Testis (tissue), 2 donors: ENCODE measurements at regions not wholly inside any gene's neighbourhood (a gene's known extent, or its start where the extent isn't known, plus 50 kb on each side); places are given as distances from the start of the nearest gene placed in this dataset.

Source experiments
- DNase-seq: peaks from one replicate; pipeline ENCODE4 v3.0.0-alpha.2; 2019
- H3K27ac ChIP-seq, 2 donors: fragments of 200-600 bp; sonication (generic); one replicate each; pipeline ENCODE4 v1.5.1; 2019
- H3K27me3 ChIP-seq: fragments of 200-600 bp; sonication (generic); one replicate; pipeline ENCODE4 v1.5.1; 2019
- H3K36me3 ChIP-seq: fragments of 200-600 bp; sonication (generic); one replicate; pipeline ENCODE4 v1.5.1; 2017; ENCODE audit warnings: low read depth; ENCODE audit errors: missing control alignments
- H3K4me1 ChIP-seq: fragments of 200-600 bp; sonication (generic); one replicate; pipeline ENCODE4 v1.5.1; 2019
- H3K4me3 ChIP-seq, 2 donors: fragments of 200-600 bp; sonication (generic); one replicate each; pipeline ENCODE4 v1.5.1; 2017 to 2019
- H3K9me3 ChIP-seq: fragments of 200-600 bp; sonication (generic); one replicate; pipeline ENCODE4 v1.5.1; 2017
- CTCF ChIP-seq, 3 experiments: fragments of 450-650 bp in 2 of 3; fragments of 200-600 bp in 1 of 3; sonication (generic) in 1 of 3; IDR thresholded peaks; one replicate each; pipeline ENCODE4 v1.5.1; 2016 to 2019; ENCODE audit warnings: antibody characterized with exemption in 3 of 3, mild to moderate bottlenecking in 2 of 3, moderate library complexity in 1 of 3
- POLR2A ChIP-seq: fragments of 450-650 bp; IDR thresholded peaks from one replicate; pipeline ENCODE4 v1.6.1; 2017; ENCODE audit warnings: antibody characterized with exemption, mild to moderate bottlenecking, moderate library complexity
- WGBS, 2 donors: methylation state at CpG; one replicate each; pipeline ENCODE4 v1.1.5; 2018; 5-methylcytosine and 5-hydroxymethylcytosine counted together
- intact Hi-C: fragments of 100-400 bp; cut with DNase I; formaldehyde crosslinking; loops from one replicate; pipeline ENCODE4 v1.15.1; 2023; ENCODE audit warnings: low total_unique reads

GRCh38 chr4:14329228-14329627 lies 673.1 kb upstream of the CPEB2 start:
- intact Hi-C loops, result no loop called here
- no peaks in the 10 kb centered on the region for H3K27me3 ChIP-seq
- 40 to 52% methylated on average over 1 of the region's 1 CpG for WGBS, 2 donors

GRCh38 chr4:14333616-14334015 lies 668.7 kb upstream of the CPEB2 start:
- 89 to 90% methylated on average over 2 of the region's 2 CpGs for WGBS, 2 donors

More at GRCh38 chr4:14329228-14329627, 673.1 kb upstream of the CPEB2 start:
- DNase-seq, result no peak
- no peak overlapping the region for H3K27ac ChIP-seq
- H3K9me3 ChIP-seq, result no peaks in the 10 kb centered on the region
- H3K4me3 ChIP-seq, result no peak overlapping the region
- TF ChIP-seq CTCF (IDR thresholded peaks at IDR 0.05) (no peak), POLR2A (no peak)
- no peaks in the 10 kb centered on the region for H3K4me1 ChIP-seq
- no peaks in the 10 kb centered on the region for H3K36me3 ChIP-seq

GRCh38 chr4:14334166-14334565 lies 668.1 kb upstream of the CPEB2 start:
- Histone ChIP-seq H3K4me3 (no peak overlapping the region), H3K9me3 (no peaks in the 10 kb centered on the region), H3K27me3 (no peaks in the 10 kb centered on the region), H3K36me3 (no peaks in the 10 kb centered on the region), H3K27ac (no peak overlapping the region), H3K4me1 (no peaks in the 10 kb centered on the region)
- no peak for TF ChIP-seq CTCF (IDR thresholded peaks at IDR 0.05)
- TF ChIP-seq POLR2A, result no peak
- intact Hi-C loops, result no loop called here
- DNase-seq, result no peak

More at GRCh38 chr4:14333616-14334015, 668.7 kb upstream of the CPEB2 start:
- intact Hi-C loops, result no loop called here
- TF ChIP-seq CTCF (IDR thresholded peaks at IDR 0.05), result no peak
- DNase-seq, result no peak
- H3K4me3 ChIP-seq, result no peak overlapping the region
- no peaks in the 10 kb centered on the region for H3K9me3 ChIP-seq
- no peaks in the 10 kb centered on the region for H3K4me1 ChIP-seq
- H3K27ac ChIP-seq, result no peak overlapping the region
- H3K36me3 ChIP-seq, result no peaks in the 10 kb centered on the region
- no peaks in the 10 kb centered on the region for H3K27me3 ChIP-seq

GRCh38 chr4:14335872-14336271 lies 666.4 kb upstream of the CPEB2 start:
- no peaks in the 10 kb centered on the region for H3K9me3 ChIP-seq
- intact Hi-C loops, result no loop called here
- no peak overlapping the region for H3K27ac ChIP-seq
- 93 to 95% methylated on average over 3 of the region's 3 CpGs for WGBS, 2 donors
- no peaks in the 10 kb centered on the region for H3K36me3 ChIP-seq
- no peak for TF ChIP-seq CTCF (IDR thresholded peaks at IDR 0.05)
- no peaks in the 10 kb centered on the region for H3K27me3 ChIP-seq
- DNase-seq, result no peak
- H3K4me1 ChIP-seq, result no peaks in the 10 kb centered on the region
- no peak overlapping the region for H3K4me3 ChIP-seq

GRCh38 chr4:14336656-14337055 lies 665.6 kb upstream of the CPEB2 start:
- Histone ChIP-seq H3K27me3 (no peaks in the 10 kb centered on the region), H3K9me3 (no peaks in the 10 kb centered on the region), H3K4me1 (no peaks in the 10 kb centered on the region), H3K4me3 (no peak overlapping the region), H3K36me3 (no peaks in the 10 kb centered on the region), H3K27ac (no peak overlapping the region)
- TF ChIP-seq POLR2A, result no peak
- TF ChIP-seq CTCF (IDR thresholded peaks at IDR 0.05), result no peak
- DNase-seq, result no peak
- WGBS, 2 donors, result 44 to 62% methylated on average over 2 of the region's 2 CpGs
- intact Hi-C loops, result no loop called here
